GM21737 (cell line): ENCODE measurements at regions not wholly inside any gene's neighbourhood (a gene's known extent, or its start where the extent isn't known, plus 50 kb on each side); places are given as distances from the start of the nearest gene placed in this dataset.
"Not testable (repeated sequence)": the region's sequence is repeated elsewhere in the genome, so short reads cannot be mapped to it uniquely, and the experiment has no call there.

Source experiments
- ATAC-seq: cut with Tn5 transposase; IDR thresholded peaks from one replicate; pipeline ENCODE4 v1.9.1; 2021; ENCODE audit warnings: mild to moderate bottlenecking, moderate library complexity; ENCODE audit not compliant: unreplicated experiment

GRCh38 chr19:28640506-28640905 is 572.4 kb downstream of the UQCRFS1 start:
- ATAC-seq = no peak

- no peak for ATAC-seq
These were observed 574.5 kb downstream of the UQCRFS1 start for GRCh38 chr19:28638445-28638844.

GRCh38 chr19:28636706-28637105 is 576.2 kb downstream of the UQCRFS1 start:
- no peak for ATAC-seq

- no peak for ATAC-seq
These were observed 576.8 kb downstream of the UQCRFS1 start for GRCh38 chr19:28636016-28636629.

- no peak for ATAC-seq
These were observed 578.1 kb downstream of the UQCRFS1 start for GRCh38 chr19:28634837-28635236.

- ATAC-seq = no peak
These were observed 579.0 kb downstream of the UQCRFS1 start for GRCh38 chr19:28634019-28634328.

- ATAC-seq = no peak
These were observed 579.5 kb downstream of the UQCRFS1 start for GRCh38 chr19:28633319-28634018.

GRCh38 chr19:28632371-28633080 is 580.4 kb downstream of the UQCRFS1 start:
- ATAC-seq = no peak

GRCh38 chr19:28631961-28632360 is 581.0 kb downstream of the UQCRFS1 start:
- ATAC-seq = no peak

GRCh38 chr19:28627669-28628068 is 585.3 kb downstream of the UQCRFS1 start:
- ATAC-seq = no peak

GRCh38 chr19:28626407-28626806 is 586.5 kb downstream of the UQCRFS1 start:
- not testable (repeated sequence) for ATAC-seq

GRCh38 chr19:28619816-28620429 is 593.0 kb downstream of the UQCRFS1 start:
- no peak for ATAC-seq

GRCh38 chr19:28618504-28618903 is 594.4 kb downstream of the UQCRFS1 start:
- no peak for ATAC-seq

- no peak for ATAC-seq
These were observed 597.0 kb downstream of the UQCRFS1 start for GRCh38 chr19:28615966-28616365.

- no peak for ATAC-seq
These were observed 597.4 kb downstream of the UQCRFS1 start for GRCh38 chr19:28615546-28615916.

- no peak for ATAC-seq
These were observed 598.1 kb downstream of the UQCRFS1 start for GRCh38 chr19:28614634-28615545.

GRCh38 chr19:28612275-28612769 is 600.6 kb downstream of the UQCRFS1 start:
- ATAC-seq = no peak

GRCh38 chr19:28611227-28611914 is 601.6 kb downstream of the UQCRFS1 start:
- not testable (repeated sequence) for ATAC-seq

GRCh38 chr19:28610731-28611130 is 602.2 kb downstream of the UQCRFS1 start:
- ATAC-seq = no peak

- no peak for ATAC-seq
These were observed 603.0 kb downstream of the UQCRFS1 start for GRCh38 chr19:28609944-28610343.
